GM19035 (cell line): ENCODE measurements at regions not wholly inside any gene's neighbourhood (a gene's known extent, or its start where the extent isn't known, plus 50 kb on each side); places are given as distances from the start of the nearest gene placed in this dataset.
"Not testable (repeated sequence)": the region's sequence is repeated elsewhere in the genome, so short reads cannot be mapped to it uniquely, and the experiment has no call there.

ENCODE experiments used
- ATAC-seq: cut with Tn5 transposase; IDR thresholded peaks from one replicate; pipeline ENCODE4 v1.9.1; 2021; ENCODE audit not compliant: unreplicated experiment

- ATAC-seq = no peak
Measured at GRCh38 chr4:148962539-148963290, 520.5 kb upstream of the NR3C2 start.

DNA sequence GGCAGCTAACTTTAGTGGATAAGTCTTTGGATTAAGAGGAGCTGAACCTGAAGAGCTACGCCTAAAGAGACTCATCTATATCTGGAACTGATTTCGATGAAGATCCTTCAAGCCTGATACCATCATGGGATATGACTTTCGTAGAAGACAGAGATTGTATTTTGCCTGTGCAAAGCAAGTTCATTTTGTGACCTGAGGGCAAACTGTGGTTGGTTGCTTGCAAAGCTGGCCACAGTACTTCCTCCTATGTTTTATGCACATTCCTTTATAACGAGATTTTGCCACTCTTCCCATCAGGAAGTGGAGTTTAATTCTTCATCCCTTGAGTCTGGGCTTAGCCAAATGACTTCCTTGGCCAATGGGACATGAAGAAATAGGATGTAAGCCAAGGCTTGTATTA lies 519.3 kb upstream of the NR3C2 start:
- ATAC-seq = no peak

GRCh38 chr4:148958317-148958716 lies 516.1 kb upstream of the NR3C2 start:
- no peak for ATAC-seq

- no peak for ATAC-seq
Measured at GRCh38 chr4:148955564-148956297, 513.5 kb upstream of the NR3C2 start.

- no peak for ATAC-seq
Measured at GRCh38 chr4:148954011-148954749, 512.0 kb upstream of the NR3C2 start.

- ATAC-seq = no peak
Measured at GRCh38 chr4:148951346-148951745, 509.1 kb upstream of the NR3C2 start.

DNA sequence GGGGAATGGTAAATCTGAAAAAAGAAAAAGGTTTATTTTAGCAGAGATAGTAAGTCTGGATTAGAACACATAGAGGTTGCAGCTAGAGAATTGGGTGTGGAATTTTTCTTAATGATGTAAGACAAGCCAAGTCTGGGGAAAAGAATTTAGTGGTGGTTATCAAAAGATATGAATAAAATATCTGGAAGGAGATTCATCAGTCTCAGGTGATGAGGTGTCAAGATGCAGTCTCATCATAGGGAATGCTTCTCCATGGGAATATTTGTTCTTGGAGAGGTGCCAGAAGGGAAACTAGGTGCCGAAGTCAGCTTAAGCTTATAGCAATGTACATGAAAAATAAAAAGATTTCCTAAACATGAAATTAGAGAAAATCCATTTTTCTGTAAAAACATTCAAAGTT lies 504.1 kb upstream of the NR3C2 start:
- ATAC-seq = no peak

DNA sequence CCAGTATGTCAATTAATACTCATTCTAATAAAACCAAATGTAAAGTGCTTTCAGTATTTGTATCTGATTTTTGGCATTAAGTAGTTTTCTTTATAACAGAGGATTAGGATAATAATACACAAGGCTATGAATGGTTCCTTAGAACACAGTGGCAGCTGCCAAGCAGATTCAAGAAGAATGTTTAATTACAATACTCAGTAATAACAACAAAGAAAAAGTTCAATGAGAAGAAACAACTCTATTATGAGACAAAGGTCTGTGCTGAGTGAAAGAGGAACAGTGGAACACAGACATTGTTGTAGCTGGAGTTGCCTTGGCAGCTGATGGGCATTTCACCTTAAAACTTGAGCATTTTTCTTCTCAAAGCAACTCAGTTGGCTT lies 502.6 kb upstream of the NR3C2 start:
- ATAC-seq = no peak

DNA sequence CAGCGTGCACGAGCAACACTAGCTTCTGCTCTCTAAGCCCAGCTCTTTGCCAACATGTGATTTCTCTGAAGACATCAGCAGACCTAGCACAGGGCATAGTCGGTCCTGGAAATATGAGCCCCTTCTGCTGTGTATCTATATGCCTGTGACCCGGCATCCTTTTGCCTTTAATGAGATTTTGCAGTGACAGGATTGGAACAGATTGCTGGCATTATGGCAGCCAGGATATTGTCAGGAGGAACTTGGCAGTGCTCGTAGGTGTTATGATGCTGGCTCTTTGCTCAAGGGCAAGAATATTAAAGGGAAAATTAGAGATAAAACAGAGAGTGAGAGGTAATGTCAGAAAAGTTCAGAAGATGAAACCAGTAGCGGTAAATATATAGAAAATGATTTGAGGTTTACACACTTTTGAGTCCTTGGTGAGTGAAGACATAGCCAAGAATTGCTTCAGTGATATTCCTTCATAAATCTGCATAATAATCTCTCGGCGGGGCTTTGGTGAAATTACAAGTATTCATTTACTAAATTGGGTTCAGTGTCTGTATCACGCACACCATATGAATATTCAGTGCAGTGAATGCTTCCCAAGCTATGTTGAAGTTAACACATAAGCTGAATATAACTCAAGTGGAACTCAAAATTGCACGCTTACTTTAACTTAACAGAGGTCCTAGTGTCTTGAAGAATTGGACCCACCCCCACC lies 502.1 kb upstream of the NR3C2 start:
- ATAC-seq = no peak

- ATAC-seq = no peak
Measured at GRCh38 chr4:148934926-148935578, 492.8 kb upstream of the NR3C2 start.

DNA sequence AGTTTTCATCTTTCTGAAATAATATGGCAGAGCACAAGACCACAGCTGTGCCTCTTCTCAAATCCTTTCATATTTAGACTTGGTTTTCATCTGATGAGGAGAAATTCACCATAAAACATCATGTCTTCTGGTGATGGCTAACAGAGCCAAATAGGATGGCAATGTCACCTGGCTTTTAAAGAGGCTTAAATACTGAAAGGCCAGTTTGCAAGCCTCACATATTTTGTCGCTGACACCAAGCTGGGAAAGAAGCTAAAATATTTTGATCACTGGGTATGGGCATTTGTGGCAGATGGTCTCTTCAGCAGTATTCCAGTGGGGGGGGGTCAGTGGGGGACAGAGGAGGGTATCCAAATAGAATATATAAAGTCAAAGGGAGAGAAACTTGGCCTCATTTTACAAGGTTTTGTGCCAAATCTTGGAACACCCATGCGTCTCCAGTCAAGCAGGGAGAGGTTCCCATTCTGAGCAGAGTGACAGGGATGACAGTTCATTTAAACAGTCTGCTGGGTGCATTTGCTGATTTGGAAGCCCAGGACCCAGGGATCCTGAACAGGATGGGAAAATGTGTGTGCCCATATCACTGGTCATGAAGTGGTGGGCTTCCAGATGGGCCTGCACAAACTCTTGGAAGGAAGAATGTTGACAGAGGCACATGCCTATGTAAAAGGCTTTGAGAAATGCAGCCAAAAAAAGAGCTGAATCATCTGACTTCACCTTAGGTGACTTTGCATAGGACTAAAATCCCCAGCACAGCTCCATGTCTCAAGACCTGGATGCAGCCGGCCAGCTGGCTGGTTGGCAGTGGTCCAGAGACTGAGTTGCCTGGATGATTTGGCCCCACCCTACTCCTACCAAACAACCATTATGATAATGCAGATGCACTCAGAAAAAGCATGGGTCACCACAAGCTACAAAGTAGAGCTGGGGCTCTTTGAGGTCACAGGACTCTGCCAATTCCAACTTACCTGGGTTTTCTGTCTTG lies 484.4 kb upstream of the NR3C2 start:
- no peak for ATAC-seq

- ATAC-seq = no peak
Measured at GRCh38 chr4:148923881-148924280, 481.7 kb upstream of the NR3C2 start.

DNA sequence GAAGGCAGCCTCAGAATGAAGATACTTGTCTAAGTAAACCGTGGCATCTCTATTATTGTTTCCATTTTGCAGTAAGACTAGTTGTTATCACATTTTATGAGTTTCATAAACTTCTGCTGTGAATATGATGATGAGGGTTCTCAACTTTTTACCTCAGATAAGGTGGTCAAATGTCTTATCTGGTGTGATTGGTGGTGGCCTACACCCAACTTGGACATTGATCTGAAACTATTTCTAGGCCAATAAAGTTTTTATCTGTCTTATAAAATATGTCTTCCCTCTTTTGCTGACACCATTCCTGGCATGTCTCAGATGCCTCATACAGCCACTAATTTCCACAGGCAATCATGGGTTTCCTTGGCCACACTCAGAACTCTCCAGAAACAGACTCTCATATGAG lies 480.3 kb upstream of the NR3C2 start:
- ATAC-seq = no peak

- ATAC-seq = no peak
Measured at GRCh38 chr4:148914734-148915133, 472.5 kb upstream of the NR3C2 start.

DNA sequence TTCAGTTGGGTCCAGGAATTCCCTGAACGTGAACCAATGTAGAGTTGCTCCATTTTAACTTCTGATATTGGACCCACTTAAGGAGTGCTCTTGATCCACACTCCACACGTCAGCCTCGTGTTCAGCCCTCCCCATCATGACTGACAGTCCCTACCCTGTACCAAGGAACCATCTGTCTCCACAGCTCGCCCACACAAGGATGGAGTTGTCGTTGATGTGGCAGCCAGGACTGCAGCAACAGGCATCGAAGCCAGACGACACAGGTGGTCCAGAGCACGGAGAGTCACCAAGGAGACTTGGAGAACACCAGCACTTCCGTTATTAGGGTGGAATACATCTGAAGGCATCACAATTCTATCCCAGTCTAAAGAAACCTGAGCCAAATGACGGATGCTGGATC lies 472.1 kb upstream of the NR3C2 start:
- no peak for ATAC-seq

DNA sequence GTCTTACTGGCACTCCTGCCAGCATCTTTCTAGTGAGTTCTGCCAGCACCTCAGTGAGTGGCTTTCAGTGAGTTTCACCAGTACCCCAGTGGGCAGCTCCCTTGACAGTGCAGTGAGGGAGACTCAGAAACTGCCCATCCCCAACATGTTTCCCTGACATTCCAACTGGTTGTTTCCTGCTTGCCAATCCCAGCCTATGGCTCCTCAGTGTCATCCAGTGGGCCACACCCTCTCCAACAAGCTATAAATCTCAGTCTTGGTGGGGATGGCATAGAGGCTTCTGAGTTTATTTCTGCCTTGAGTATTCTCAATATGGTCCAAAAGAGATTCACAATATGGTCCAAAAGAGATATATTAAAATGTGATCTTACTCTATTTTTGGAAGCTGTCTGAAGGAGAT lies 461.2 kb upstream of the NR3C2 start:
- no peak for ATAC-seq

DNA sequence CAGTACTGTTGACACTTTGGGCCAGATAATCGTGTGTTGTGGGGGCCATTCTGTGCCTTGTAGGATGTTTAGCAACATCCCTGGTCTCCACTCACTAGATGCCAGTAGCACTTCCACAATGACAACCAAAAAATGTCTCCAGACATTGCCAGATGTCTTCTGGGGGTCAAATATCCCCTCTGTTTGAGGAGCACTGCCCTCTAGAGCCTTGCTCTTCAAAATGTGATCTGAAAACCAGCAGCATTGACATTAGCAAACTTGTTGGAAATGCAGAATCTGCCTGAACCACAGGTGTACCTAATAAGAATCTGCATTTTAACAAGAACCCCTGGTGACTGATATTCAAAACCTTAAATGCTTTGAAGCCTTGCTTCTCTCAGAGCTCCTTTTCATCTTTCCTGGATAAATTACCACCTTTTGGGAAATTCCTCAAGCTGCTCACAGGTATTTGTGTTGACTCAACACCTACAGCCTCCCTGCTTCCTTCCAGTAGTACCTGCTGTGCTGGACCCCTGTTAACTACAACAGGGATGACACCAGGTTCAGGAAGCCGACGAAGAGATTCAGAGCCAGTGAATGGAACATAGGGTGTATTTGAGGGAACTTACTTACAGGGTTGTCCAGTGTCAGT lies 459.0 kb upstream of the NR3C2 start:
- ATAC-seq = no peak

- ATAC-seq = not testable (repeated sequence)
Measured at GRCh38 chr4:148898139-148898538, 455.9 kb upstream of the NR3C2 start.

DNA sequence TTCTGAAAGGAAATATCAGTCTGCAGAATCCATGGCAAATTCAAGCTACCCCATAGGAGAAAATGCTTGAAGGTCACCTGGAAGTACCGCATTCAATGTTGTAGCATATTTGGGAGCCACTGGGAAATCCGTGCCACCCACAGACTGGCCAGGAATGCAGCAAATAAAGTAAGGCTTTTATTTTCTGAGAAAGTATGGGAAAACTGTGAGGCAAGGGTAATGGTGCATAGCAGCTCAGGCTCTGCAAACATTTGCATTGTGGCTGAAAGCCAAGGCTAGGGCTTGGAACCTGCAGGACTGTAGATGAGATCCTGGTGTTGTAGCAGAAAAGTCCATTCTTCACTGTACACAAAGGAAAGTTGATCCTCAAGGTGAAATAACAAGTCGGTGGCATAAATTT lies 450.9 kb upstream of the NR3C2 start:
- ATAC-seq = no peak
